ENCODE measurements at regions not wholly inside any gene's neighbourhood (a gene's known extent, or its start where the extent isn't known, plus 50 kb on each side); places are given as distances from the start of the nearest gene placed in this dataset.
"Not testable (repeated sequence)": the region's sequence is repeated elsewhere in the genome, so short reads cannot be mapped to it uniquely, and the experiment has no call there.

DNA sequence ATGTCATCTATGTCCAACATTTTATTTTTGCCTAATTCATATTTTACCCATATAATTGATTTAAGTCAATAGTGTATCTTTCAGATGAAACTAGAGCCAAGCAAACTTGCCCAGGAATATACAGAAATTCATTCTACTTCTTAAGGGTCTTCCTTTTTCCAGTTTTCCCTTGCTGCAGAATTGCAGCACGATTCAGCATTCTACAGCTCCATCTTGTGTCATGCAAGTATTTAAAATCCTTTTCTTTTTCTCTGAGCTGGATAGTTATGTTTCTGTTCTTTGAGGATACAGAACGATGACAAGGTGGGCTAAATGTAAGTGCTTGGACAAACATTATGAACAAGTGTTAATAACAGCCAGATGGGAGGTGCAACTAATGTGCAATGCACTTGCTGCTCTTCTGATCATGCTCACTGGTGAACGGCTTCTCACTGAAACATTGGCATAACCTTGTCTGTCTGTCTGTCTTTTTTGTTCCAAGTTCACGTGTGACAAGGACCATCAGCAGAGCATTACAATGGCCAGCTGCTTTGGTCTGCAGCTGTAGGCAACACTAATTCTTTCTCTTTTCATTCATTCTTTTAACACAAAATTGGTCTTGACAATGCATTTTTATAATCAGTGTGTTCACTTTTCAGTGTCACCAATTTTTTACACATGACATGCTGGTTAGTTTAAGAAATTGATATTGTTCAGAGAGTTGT, 1821.7 kb downstream of the ARAP2 start:
- intact Hi-C loops (cut with DNase I; ENCODE audit: low total_unique reads), result no loop called here
- TF ChIP-seq POLR2AphosphoS5 (IDR thresholded peaks at IDR 0.05) (no peak), POLR2A (IDR thresholded peaks at IDR 0.05) (no peak)
- TF ChIP-seq, protein P1, sequence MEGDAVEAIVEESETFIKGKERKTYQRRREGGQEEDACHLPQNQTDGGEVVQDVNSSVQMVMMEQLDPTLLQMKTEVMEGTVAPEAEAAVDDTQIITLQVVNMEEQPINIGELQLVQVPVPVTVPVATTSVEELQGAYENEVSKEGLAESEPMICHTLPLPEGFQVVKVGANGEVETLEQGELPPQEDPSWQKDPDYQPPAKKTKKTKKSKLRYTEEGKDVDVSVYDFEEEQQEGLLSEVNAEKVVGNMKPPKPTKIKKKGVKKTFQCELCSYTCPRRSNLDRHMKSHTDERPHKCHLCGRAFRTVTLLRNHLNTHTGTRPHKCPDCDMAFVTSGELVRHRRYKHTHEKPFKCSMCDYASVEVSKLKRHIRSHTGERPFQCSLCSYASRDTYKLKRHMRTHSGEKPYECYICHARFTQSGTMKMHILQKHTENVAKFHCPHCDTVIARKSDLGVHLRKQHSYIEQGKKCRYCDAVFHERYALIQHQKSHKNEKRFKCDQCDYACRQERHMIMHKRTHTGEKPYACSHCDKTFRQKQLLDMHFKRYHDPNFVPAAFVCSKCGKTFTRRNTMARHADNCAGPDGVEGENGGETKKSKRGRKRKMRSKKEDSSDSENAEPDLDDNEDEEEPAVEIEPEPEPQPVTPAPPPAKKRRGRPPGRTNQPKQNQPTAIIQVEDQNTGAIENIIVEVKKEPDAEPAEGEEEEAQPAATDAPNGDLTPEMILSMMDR (IDR thresholded peaks at IDR 0.05), result no peak

GRCh38 chr4:34432706-34433105, 1811.6 kb downstream of the ARAP2 start:
- H3K27me3 ChIP-seq, result no peaks in the 10 kb centered on the region
- no peak overlapping the region for H3K4me3 ChIP-seq
- no peak for DNase-seq (ENCODE audit: low spot score in 2 of 2)
- TF ChIP-seq POLR2AphosphoS5 (IDR thresholded peaks at IDR 0.05) (no peak), POLR2A (IDR thresholded peaks at IDR 0.05) (no peak)
- TF ChIP-seq, protein P1 (IDR thresholded peaks at IDR 0.05), result no peak
- H3K9me3 ChIP-seq, result no peaks in the 10 kb centered on the region
- intact Hi-C loops (cut with DNase I; ENCODE audit: low total_unique reads), result no loop called here
- no peak overlapping the region for H3K27ac ChIP-seq
- H3K4me1 ChIP-seq, result no peaks in the 10 kb centered on the region
- no peaks in the 10 kb centered on the region for H3K36me3 ChIP-seq

More for the DNA sequence above, 1821.7 kb downstream of the ARAP2 start:
- no peaks in the 10 kb centered on the region for H3K27me3 ChIP-seq
- no peaks in the 10 kb centered on the region for H3K9me3 ChIP-seq
- H3K27ac ChIP-seq, result no peak overlapping the region
- H3K4me3 ChIP-seq, result no peak overlapping the region
- no peaks in the 10 kb centered on the region for H3K36me3 ChIP-seq
- no peak for DNase-seq (ENCODE audit: low spot score in 2 of 2)
- no peaks in the 10 kb centered on the region for H3K4me1 ChIP-seq

DNA sequence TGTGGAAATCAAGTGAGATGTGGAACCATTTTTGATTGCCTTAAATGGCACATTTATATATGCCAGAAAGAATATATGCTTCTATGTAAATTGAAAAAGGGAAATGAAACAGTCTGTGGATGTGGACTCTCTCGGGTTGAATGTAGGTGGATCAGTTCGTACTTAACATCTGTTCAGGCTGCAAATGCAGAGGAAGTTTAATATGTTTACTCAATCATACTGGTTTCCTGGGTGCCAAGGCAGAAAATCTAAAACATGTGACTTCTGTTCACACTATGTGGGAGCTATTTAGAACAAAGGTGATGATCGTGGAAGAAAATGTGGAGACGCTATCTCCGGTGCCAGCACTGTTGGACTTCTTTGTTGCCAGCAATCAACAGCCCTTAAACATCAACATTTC, 1809.9 kb downstream of the ARAP2 start:
- H3K36me3 ChIP-seq; H3K9me3 ChIP-seq; H3K4me1 ChIP-seq; DNase-seq (ENCODE audit: low spot score in 2 of 2); H3K27ac ChIP-seq; intact Hi-C loops (cut with DNase I; ENCODE audit: low total_unique reads); H3K4me3 ChIP-seq; H3K27me3 ChIP-seq: not testable (repeated sequence)

GRCh38 chr4:34464196-34464595, 1780.1 kb downstream of the ARAP2 start:
- Histone ChIP-seq H3K27me3 (no peaks in the 10 kb centered on the region), H3K9me3 (peaks cover 0 to 6% of the 10 kb centered on the region in 2 donors), H3K4me1 (no peaks in the 10 kb centered on the region), H3K4me3 (no peak overlapping the region), H3K36me3 (no peaks in the 10 kb centered on the region), H3K27ac (no peak overlapping the region)
- intact Hi-C loops (cut with DNase I; ENCODE audit: low total_unique reads), result no loop called here
- no peak for DNase-seq (ENCODE audit: low spot score in 2 of 2)
- TF ChIP-seq POLR2AphosphoS5 (IDR thresholded peaks at IDR 0.05) (no peak), POLR2A (IDR thresholded peaks at IDR 0.05) (no peak)
- TF ChIP-seq, protein P1 (IDR thresholded peaks at IDR 0.05), result no peak

DNA sequence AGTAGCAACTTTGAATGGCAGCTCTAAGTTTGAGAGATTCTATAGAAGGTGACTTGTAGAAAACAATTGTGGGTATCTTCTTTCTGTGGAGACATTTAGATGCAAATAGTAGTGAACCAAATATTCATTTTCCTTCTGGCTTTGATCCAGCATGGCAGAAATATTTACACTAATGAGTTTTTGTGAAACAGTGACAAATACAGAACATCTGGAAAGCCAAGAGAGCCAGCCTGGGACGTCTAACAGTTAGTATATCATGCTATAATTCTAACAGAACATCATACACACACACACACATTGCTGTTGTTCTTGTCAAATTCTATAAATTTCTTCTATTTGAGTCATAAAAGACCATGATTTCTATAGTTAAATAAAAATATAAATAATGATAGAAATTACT, 1777.9 kb downstream of the ARAP2 start:
- intact Hi-C loops (cut with DNase I; ENCODE audit: low total_unique reads), result no loop called here
- TF ChIP-seq POLR2A (IDR thresholded peaks at IDR 0.05) (no peak), POLR2AphosphoS5 (IDR thresholded peaks at IDR 0.05) (no peak)
- TF ChIP-seq, protein P1 (IDR thresholded peaks at IDR 0.05), result no peak
- peaks cover 0 to 6% of the 10 kb centered on the region in 2 donors for H3K9me3 ChIP-seq

More for the DNA sequence above, 1777.9 kb downstream of the ARAP2 start:
- no peaks in the 10 kb centered on the region for H3K27me3 ChIP-seq
- no peak overlapping the region for H3K27ac ChIP-seq
- no peaks in the 10 kb centered on the region for H3K36me3 ChIP-seq
- no peak for DNase-seq (ENCODE audit: low spot score in 2 of 2)
- H3K4me1 ChIP-seq, result no peaks in the 10 kb centered on the region
- H3K4me3 ChIP-seq, result no peak overlapping the region
